ENCODE measurements at regions not wholly inside any gene's neighbourhood (a gene's known extent, or its start where the extent isn't known, plus 50 kb on each side); places are given as distances from the start of the nearest gene placed in this dataset.

DNA sequence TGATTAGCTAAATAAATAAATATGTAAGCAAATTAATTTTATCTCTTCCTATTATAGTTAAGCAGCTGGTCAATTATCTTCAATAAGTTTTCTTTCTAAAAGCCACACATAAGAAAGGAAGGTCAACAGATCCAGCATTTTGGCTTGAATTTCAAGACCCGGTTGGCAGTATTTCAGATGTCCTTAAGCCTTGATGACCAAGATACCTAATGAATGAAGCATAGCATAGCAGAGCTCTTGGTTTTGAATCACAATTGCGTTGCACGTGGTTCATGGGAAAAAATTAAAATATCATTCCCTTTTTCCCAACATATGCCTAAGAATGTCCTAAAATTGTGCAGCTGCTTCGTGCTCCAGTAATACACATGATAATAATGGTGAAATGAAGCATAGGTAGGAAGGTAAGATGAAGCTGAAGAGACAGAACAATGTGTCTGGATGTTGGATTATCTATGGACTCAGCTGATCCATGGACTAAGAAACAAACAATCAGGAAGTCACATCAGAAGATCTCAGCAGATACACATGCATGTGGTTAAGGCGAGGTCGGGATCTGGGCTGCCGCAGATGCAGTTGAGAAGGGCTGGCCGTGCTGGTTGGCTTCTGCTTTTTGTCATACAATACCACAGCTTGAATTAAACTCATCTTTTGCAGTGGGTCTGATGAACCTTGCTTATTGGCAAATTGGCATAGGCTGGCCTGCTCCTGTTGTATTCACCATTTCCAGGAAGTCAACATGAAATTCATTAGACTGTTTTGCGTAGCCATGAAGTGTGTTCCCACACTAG is 284.9 kb upstream of the RUNX1 start:
- POLR2A ChIA-PET: no interaction called here
- CTCF ChIA-PET (ENCODE audit: low intra/inter-chr PET ratio, low total read pairs): no interaction called here

DNA sequence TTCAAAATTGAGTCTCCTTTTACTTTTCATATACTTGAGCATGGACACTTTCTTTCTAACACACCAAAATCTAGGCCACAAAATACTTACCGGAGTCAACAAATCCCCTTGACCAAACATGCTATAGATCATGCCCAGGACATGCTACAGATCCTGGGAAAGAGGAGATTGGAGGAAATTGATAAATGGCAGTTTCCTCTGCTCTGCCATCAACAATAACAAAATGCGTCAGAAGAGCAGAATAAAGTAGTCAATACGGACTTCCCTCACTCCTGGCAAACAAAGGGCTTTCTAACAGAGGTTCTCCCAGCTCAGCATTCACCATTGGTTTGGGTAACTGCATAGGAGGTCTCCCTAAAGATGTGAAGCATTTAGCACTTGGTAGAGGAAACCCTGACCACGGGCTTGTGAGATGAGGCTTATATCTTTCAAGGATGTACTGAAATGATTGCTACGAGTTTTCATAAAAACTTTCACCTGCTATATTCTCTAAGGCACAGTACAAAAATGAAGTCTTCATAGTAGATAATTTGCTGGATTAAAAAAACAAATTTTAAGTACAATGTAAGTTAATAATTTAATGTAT is 283.8 kb upstream of the RUNX1 start:
- in situ Hi-C loops (cut with HindIII; ENCODE audit: extremely low pct_ligation_motif_present, low pct_unique_long_range_greater_than_20kb) (no loop called here), intact Hi-C loops (cut with micrococcal nuclease; ENCODE audit: unreplicated experiment) (no loop called here)
- no peak overlapping the region for H3K4me3 ChIP-seq (replicated peaks in 1 of 3; ENCODE audit: insufficient read depth in 1 of 3, low read depth in 2 of 3, low read length in 3 of 3)
- H3K4me2 ChIP-seq (ENCODE audit: low read depth, low read length): no peak overlapping the region
- H3K79me2 ChIP-seq (ENCODE audit: insufficient read depth, low read length): no peaks in the 10 kb centered on the region
- no TSS peak for BruUV-seq (replicated peaks)
- H3K27me3 ChIP-seq (ENCODE audit: control insufficient read depth in 1 of 2, insufficient read depth in 2 of 2, low read length in 2 of 2): no peaks in the 10 kb centered on the region
- H3K4me1 ChIP-seq (ENCODE audit: insufficient read depth, low read length): no peaks in the 10 kb centered on the region
- no peaks in the 10 kb centered on the region for H4K20me1 ChIP-seq (ENCODE audit: insufficient read depth, low read length)
- FAIRE-seq (no peak), DNase-seq (ENCODE audit: low spot score) (no peak), ATAC-seq (no peak)
- ChIA-PET CTCF (ENCODE audit: low intra/inter-chr PET ratio, low total read pairs) (no interaction called here), POLR2A (no interaction called here)
- H3K27ac ChIP-seq (ENCODE audit: extremely low read length, insufficient read depth, low read length): no peak overlapping the region
- no peaks in the 10 kb centered on the region for H3K9me3 ChIP-seq (ENCODE audit: low read length)
- H3K36me3 ChIP-seq (replicated peaks in 1 of 2; ENCODE audit: control insufficient read depth in 1 of 2, insufficient read depth in 2 of 2, low read length in 2 of 2): no peaks in the 10 kb centered on the region
- WGBS (ENCODE audit: low lambda C conversion rate): 33% methylated on average over 5 of the region's 5 CpGs
- H2AFZ ChIP-seq (ENCODE audit: low read length): no peak overlapping the region
- no peak overlapping the region for H3K9ac ChIP-seq (ENCODE audit: insufficient read depth, low read depth, low read length)
- TF ChIP-seq SIX1 (CRISPR knock-in tag; IDR thresholded peaks at IDR 0.05; ENCODE audit: borderline replicate concordance): no peak
- TF ChIP-seq ZNF142 (CRISPR knock-in tag; IDR thresholded peaks at IDR 0.05): no peak
- no peak for TF ChIP-seq NFE2L2 (IDR thresholded peaks at IDR 0.05; ENCODE audit: low read length)
- TF ChIP-seq, protein P1, sequence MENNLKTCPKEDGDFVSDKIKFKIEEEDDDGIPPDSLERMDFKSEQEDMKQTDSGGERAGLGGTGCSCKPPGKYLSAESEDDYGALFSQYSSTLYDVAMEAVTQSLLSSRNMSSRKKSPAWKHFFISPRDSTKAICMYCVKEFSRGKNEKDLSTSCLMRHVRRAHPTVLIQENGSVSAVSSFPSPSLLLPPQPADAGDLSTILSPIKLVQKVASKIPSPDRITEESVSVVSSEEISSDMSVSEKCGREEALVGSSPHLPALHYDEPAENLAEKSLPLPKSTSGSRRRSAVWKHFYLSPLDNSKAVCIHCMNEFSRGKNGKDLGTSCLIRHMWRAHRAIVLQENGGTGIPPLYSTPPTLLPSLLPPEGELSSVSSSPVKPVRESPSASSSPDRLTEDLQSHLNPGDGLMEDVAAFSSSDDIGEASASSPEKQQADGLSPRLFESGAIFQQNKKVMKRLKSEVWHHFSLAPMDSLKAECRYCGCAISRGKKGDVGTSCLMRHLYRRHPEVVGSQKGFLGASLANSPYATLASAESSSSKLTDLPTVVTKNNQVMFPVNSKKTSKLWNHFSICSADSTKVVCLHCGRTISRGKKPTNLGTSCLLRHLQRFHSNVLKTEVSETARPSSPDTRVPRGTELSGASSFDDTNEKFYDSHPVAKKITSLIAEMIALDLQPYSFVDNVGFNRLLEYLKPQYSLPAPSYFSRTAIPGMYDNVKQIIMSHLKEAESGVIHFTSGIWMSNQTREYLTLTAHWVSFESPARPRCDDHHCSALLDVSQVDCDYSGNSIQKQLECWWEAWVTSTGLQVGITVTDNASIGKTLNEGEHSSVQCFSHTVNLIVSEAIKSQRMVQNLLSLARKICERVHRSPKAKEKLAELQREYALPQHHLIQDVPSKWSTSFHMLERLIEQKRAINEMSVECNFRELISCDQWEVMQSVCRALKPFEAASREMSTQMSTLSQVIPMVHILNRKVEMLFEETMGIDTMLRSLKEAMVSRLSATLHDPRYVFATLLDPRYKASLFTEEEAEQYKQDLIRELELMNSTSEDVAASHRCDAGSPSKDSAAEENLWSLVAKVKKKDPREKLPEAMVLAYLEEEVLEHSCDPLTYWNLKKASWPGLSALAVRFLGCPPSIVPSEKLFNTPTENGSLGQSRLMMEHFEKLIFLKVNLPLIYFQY (CRISPR knock-in tag; IDR thresholded peaks at IDR 0.05; ENCODE audit: borderline replicate concordance): no peak
- no peak for TF ChIP-seq PCBP1 (IDR thresholded peaks at IDR 0.05; ENCODE audit: borderline replicate concordance, low read depth, low read length)

More for the DNA sequence above, 284.9 kb upstream of the RUNX1 start:
- Histone ChIP-seq H4K20me1 (ENCODE audit: insufficient read depth, low read length) (no peaks in the 10 kb centered on the region), H3K4me3 (replicated peaks in 1 of 3; ENCODE audit: insufficient read depth in 1 of 3, low read depth in 2 of 3, low read length in 3 of 3) (no peak overlapping the region), H3K36me3 (replicated peaks in 1 of 2; ENCODE audit: control insufficient read depth in 1 of 2, insufficient read depth in 2 of 2, low read length in 2 of 2) (no peaks in the 10 kb centered on the region), H3K4me2 (ENCODE audit: low read depth, low read length) (no peak overlapping the region), H3K79me2 (ENCODE audit: insufficient read depth, low read length) (no peaks in the 10 kb centered on the region), H2AFZ (ENCODE audit: low read length) (no peak overlapping the region), H3K9ac (ENCODE audit: insufficient read depth, low read depth, low read length) (no peak overlapping the region), H3K27ac (ENCODE audit: extremely low read length, insufficient read depth, low read length) (no peak overlapping the region), H3K4me1 (ENCODE audit: insufficient read depth, low read length) (no peaks in the 10 kb centered on the region), H3K9me3 (ENCODE audit: low read length) (no peaks in the 10 kb centered on the region), H3K27me3 (ENCODE audit: control insufficient read depth in 1 of 2, insufficient read depth in 2 of 2, low read length in 2 of 2) (no peaks in the 10 kb centered on the region)
- ATAC-seq: no peak
- BruUV-seq (replicated peaks): no TSS peak
- intact Hi-C loops (cut with micrococcal nuclease; ENCODE audit: unreplicated experiment): no loop called here
- TF ChIP-seq RCOR2 (CRISPR knock-in tag; IDR thresholded peaks at IDR 0.05) (no peak), TSC22D2 (CRISPR knock-in tag; IDR thresholded peaks at IDR 0.05; ENCODE audit: borderline replicate concordance) (no peak), NFIB (CRISPR knock-in tag; IDR thresholded peaks at IDR 0.05; ENCODE audit: borderline replicate concordance) (no peak)
- DNase-seq (ENCODE audit: low spot score): no peak
- WGBS (ENCODE audit: low lambda C conversion rate): 31% methylated on average over 6 of the region's 9 CpGs
- in situ Hi-C loops (cut with HindIII; ENCODE audit: extremely low pct_ligation_motif_present, low pct_unique_long_range_greater_than_20kb): no loop called here
- no peak for FAIRE-seq

Measured in HepG2 (cell line).